ENCODE measurements at regions not wholly inside any gene's neighbourhood (a gene's known extent, or its start where the extent isn't known, plus 50 kb on each side); places are given as distances from the start of the nearest gene placed in this dataset.

GRCh38 chr13:29702912-29703351, 107.4 kb upstream of the SLC7A1 start:
- CTCF ChIA-PET: interaction anchor here (3.4 kb wide), 1 partner anchor 195 kb away, joined by 9 read pairs; no protein-coding TSS in a partner anchor

GRCh38 chr13:29698106-29698505, 102.6 kb upstream of the SLC7A1 start:
- Histone ChIP-seq H3K4me1 (ENCODE audit: control insufficient read depth, insufficient read depth, low read length) (no peaks in the 10 kb centered on the region), H3K9me3 (ENCODE audit: control insufficient read depth, insufficient read depth, low read depth, low read length) (no peaks in the 10 kb centered on the region), H3K36me3 (ENCODE audit: control insufficient read depth in 2 of 2, insufficient read depth in 1 of 2, low read length in 2 of 2) (no peaks in the 10 kb centered on the region), H3K4me3 (ENCODE audit: low read depth, low read length) (no peak overlapping the region), H3K27ac (ENCODE audit: extremely low read depth, low read depth, low read length) (no peak overlapping the region)
- POLR2A ChIA-PET: no interaction called here
- TF ChIP-seq ZNF48 (tag by site-specific recombination; IDR thresholded peaks at IDR 0.05) (no peak), ZNF155 (tag by site-specific recombination; IDR thresholded peaks at IDR 0.05) (no peak), ZBTB21 (tag by site-specific recombination; IDR thresholded peaks at IDR 0.05) (no peak), ZNF157 (tag by site-specific recombination; IDR thresholded peaks at IDR 0.05) (no peak), ZSCAN30 (tag by site-specific recombination; IDR thresholded peaks at IDR 0.05) (no peak), MZF1 (tag by site-specific recombination; IDR thresholded peaks at IDR 0.05; ENCODE audit: borderline replicate concordance) (no peak), GLIS1 (tag by site-specific recombination; IDR thresholded peaks at IDR 0.05) (no peak), PBX3 (CRISPR knock-in tag; IDR thresholded peaks at IDR 0.05) (no peak), SP3 (tag by site-specific recombination; IDR thresholded peaks at IDR 0.05) (no peak), ZNF645 (tag by site-specific recombination; IDR thresholded peaks at IDR 0.05) (no peak), ZNF169 (tag by site-specific recombination; IDR thresholded peaks at IDR 0.05) (no peak), ZNF530 (tag by site-specific recombination; IDR thresholded peaks at IDR 0.05; ENCODE audit: low read depth) (no peak), PRDM4 (tag by site-specific recombination; IDR thresholded peaks at IDR 0.05) (no peak)
- CTCF ChIA-PET: no interaction called here

More at GRCh38 chr13:29702912-29703351, 107.4 kb upstream of the SLC7A1 start:
- TF ChIP-seq ZNF354C (tag by site-specific recombination; IDR thresholded peaks at IDR 0.05; ENCODE audit: borderline replicate concordance, low read depth) (no peak), BCL11B (tag by site-specific recombination; IDR thresholded peaks at IDR 0.05; ENCODE audit: low read depth) (no peak), ZNF596 (tag by site-specific recombination; IDR thresholded peaks at IDR 0.05) (no peak), ZNF239 (tag by site-specific recombination; IDR thresholded peaks at IDR 0.05) (no peak)
- POLR2A ChIA-PET: no interaction called here
- H3K4me3 ChIP-seq (ENCODE audit: low read depth, low read length): no peak overlapping the region; the same call in 1 of the 2 replicates
- H3K36me3 ChIP-seq (ENCODE audit: control insufficient read depth in 2 of 2, insufficient read depth in 1 of 2, low read length in 2 of 2): no peaks in the 10 kb centered on the region
- no peaks in the 10 kb centered on the region for H3K9me3 ChIP-seq (ENCODE audit: control insufficient read depth, insufficient read depth, low read depth, low read length)
- no peak overlapping the region for H3K27ac ChIP-seq (ENCODE audit: extremely low read depth, low read depth, low read length)
- H3K4me1 ChIP-seq (ENCODE audit: control insufficient read depth, insufficient read depth, low read length): no peaks in the 10 kb centered on the region

GRCh38 chr13:29696606-29697005, 101.1 kb upstream of the SLC7A1 start:
- Histone ChIP-seq H3K4me1 (ENCODE audit: control insufficient read depth, insufficient read depth, low read length) (no peaks in the 10 kb centered on the region), H3K4me3 (ENCODE audit: low read depth, low read length) (no peak overlapping the region), H3K36me3 (ENCODE audit: control insufficient read depth in 2 of 2, insufficient read depth in 1 of 2, low read length in 2 of 2) (no peaks in the 10 kb centered on the region), H3K9me3 (ENCODE audit: control insufficient read depth, insufficient read depth, low read depth, low read length) (no peaks in the 10 kb centered on the region), H3K27ac (ENCODE audit: extremely low read depth, low read depth, low read length) (no peak overlapping the region)
- CTCF ChIA-PET: interaction anchor here (1.4 kb wide), 1 partner anchor 10 kb away, joined by 4 read pairs; no protein-coding TSS in a partner anchor
- TF ChIP-seq ZBTB10 (tag by site-specific recombination; IDR thresholded peaks at IDR 0.05) (no peak), ZIC2 (tag by site-specific recombination; IDR thresholded peaks at IDR 0.05) (no peak), ZNF2 (tag by site-specific recombination; IDR thresholded peaks at IDR 0.05) (no peak), SALL2 (tag by site-specific recombination; IDR thresholded peaks at IDR 0.05; ENCODE audit: borderline replicate concordance) (no peak), ZNF837 (tag by site-specific recombination; IDR thresholded peaks at IDR 0.05) (no peak), ZNF335 (tag by site-specific recombination; conservative IDR thresholded peaks at IDR 0.05) (no peak), ZNF654 (tag by site-specific recombination; IDR thresholded peaks at IDR 0.05; ENCODE audit: low read depth) (no peak), ZBTB1 (tag by site-specific recombination; IDR thresholded peaks at IDR 0.05) (no peak), ZNF10 (tag by site-specific recombination; IDR thresholded peaks at IDR 0.05) (no peak), KLF9 (tag by site-specific recombination; IDR thresholded peaks at IDR 0.05; ENCODE audit: low read depth) (no peak)
- POLR2A ChIA-PET: no interaction called here

Measured in HEK293 (cell line).